ENCODE measurements at regions not wholly inside any gene's neighbourhood (a gene's known extent, or its start where the extent isn't known, plus 50 kb on each side); places are given as distances from the start of the nearest gene placed in this dataset.

- no peak for DNase-seq (ENCODE audit: low spot score)
- TF ChIP-seq CTCF (IDR thresholded peaks at IDR 0.05; ENCODE audit: extremely low read depth, missing control alignments): no peak
Observed at GRCh38 chr13:111394211-111394922, 73.9 kb downstream of the TEX29 start.

- TF ChIP-seq CTCF (IDR thresholded peaks at IDR 0.05; ENCODE audit: extremely low read depth, missing control alignments): no peak
- DNase-seq (ENCODE audit: low spot score): no peak
Observed at GRCh38 chr13:111395511-111396393, 75.3 kb downstream of the TEX29 start.

GRCh38 chr13:111396457-111396856 is 76.0 kb downstream of the TEX29 start:
- DNase-seq (ENCODE audit: low spot score): no peak
- no peak for TF ChIP-seq CTCF (IDR thresholded peaks at IDR 0.05; ENCODE audit: extremely low read depth, missing control alignments)

GRCh38 chr13:111397202-111397880 is 76.9 kb downstream of the TEX29 start:
- DNase-seq (ENCODE audit: low spot score): no peak
- TF ChIP-seq CTCF (IDR thresholded peaks at IDR 0.05; ENCODE audit: extremely low read depth, missing control alignments): no peak

- DNase-seq (ENCODE audit: low spot score): no peak
- no peak for TF ChIP-seq CTCF (IDR thresholded peaks at IDR 0.05; ENCODE audit: extremely low read depth, missing control alignments)
Observed at GRCh38 chr13:111398196-111398595, 77.8 kb downstream of the TEX29 start.

- no peak for DNase-seq (ENCODE audit: low spot score)
- no peak for TF ChIP-seq CTCF (IDR thresholded peaks at IDR 0.05; ENCODE audit: extremely low read depth, missing control alignments)
Observed at GRCh38 chr13:111398715-111399299, 78.4 kb downstream of the TEX29 start.
